ENCODE measurements at regions not wholly inside any gene's neighbourhood (a gene's known extent, or its start where the extent isn't known, plus 50 kb on each side); places are given as distances from the start of the nearest gene placed in this dataset.

DNA sequence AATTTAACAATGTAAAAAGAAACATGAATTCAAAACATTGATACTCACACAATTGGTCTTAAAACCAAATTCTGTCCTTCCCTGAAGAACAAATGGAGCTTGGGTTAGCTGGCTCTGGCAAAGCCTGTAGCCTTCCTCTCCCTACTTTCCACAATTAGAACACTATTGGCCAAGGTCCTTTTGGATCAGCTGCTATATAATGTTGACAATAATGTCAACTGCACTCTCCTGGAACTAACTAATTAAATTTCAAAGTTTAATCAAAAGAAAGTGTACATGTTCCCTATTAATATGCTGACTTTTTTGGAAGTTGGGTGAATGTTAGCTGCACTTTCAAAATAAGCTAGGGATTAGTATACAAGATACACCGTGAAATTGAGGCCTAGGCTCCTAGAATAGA is 440.1 kb upstream of the NFE2L3 start:
- Histone ChIP-seq H3K27ac (ENCODE audit: low read length) (no peak overlapping the region), H4K20me1 (ENCODE audit: insufficient read depth, low read length) (no peaks in the 10 kb centered on the region), H3K79me2 (ENCODE audit: low read length) (no peaks in the 10 kb centered on the region), H3K27me3 (ENCODE audit: low read depth, low read length) (peaks cover 17% of the 10 kb centered on the region), H3K4me2 (ENCODE audit: low read length) (no peak overlapping the region), H3K36me3 (replicated peaks; ENCODE audit: low read depth, low read length) (no peaks in the 10 kb centered on the region), H3K9ac (ENCODE audit: low read length) (no peak overlapping the region), H3K4me1 (ENCODE audit: low read length) (no peaks in the 10 kb centered on the region), H3K4me3 (ENCODE audit: low read length) (no peak overlapping the region), H2AFZ (ENCODE audit: low read depth, low read length) (no peak overlapping the region), H3K9me3 (ENCODE audit: insufficient read depth, low read length) (no peaks in the 10 kb centered on the region)
- TF ChIP-seq EZH2phosphoT487 (IDR thresholded peaks at IDR 0.05; ENCODE audit: low read depth): no peak
- TF ChIP-seq, protein P1, sequence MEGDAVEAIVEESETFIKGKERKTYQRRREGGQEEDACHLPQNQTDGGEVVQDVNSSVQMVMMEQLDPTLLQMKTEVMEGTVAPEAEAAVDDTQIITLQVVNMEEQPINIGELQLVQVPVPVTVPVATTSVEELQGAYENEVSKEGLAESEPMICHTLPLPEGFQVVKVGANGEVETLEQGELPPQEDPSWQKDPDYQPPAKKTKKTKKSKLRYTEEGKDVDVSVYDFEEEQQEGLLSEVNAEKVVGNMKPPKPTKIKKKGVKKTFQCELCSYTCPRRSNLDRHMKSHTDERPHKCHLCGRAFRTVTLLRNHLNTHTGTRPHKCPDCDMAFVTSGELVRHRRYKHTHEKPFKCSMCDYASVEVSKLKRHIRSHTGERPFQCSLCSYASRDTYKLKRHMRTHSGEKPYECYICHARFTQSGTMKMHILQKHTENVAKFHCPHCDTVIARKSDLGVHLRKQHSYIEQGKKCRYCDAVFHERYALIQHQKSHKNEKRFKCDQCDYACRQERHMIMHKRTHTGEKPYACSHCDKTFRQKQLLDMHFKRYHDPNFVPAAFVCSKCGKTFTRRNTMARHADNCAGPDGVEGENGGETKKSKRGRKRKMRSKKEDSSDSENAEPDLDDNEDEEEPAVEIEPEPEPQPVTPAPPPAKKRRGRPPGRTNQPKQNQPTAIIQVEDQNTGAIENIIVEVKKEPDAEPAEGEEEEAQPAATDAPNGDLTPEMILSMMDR (IDR thresholded peaks at IDR 0.05; ENCODE audit: low read depth, low read length): no peak

DNA sequence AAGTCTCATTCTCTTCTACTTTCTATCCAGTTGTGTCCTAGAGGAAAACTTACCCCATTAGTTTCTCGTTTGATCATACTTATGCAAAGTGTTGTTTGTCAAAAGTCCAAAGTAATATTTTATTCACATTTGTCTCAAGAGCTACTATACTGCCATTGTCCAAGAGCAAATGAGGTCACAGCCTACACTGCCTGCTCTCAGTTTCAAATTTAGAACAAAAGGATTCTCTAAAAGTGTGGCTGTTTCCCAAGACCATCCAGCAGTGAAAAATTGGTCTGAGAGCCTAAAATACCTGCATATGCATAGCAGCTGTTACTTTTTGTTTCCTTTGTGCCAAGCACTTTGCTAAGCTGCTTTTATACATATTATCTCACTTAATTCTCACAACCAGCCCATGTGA is 439.5 kb upstream of the NFE2L3 start:
- no peak overlapping the region for H3K4me2 ChIP-seq (ENCODE audit: low read length)
- H3K4me3 ChIP-seq (ENCODE audit: low read length): no peak overlapping the region
- H3K27me3 ChIP-seq (ENCODE audit: low read depth, low read length): peaks cover 17% of the 10 kb centered on the region
- no peak for TF ChIP-seq EZH2phosphoT487 (IDR thresholded peaks at IDR 0.05; ENCODE audit: low read depth)
- TF ChIP-seq, protein P1 (IDR thresholded peaks at IDR 0.05; ENCODE audit: low read depth, low read length): no peak
- no peaks in the 10 kb centered on the region for H3K36me3 ChIP-seq (replicated peaks; ENCODE audit: low read depth, low read length)
- no peaks in the 10 kb centered on the region for H4K20me1 ChIP-seq (ENCODE audit: insufficient read depth, low read length)
- H3K4me1 ChIP-seq (ENCODE audit: low read length): no peaks in the 10 kb centered on the region
- no peak overlapping the region for H3K9ac ChIP-seq (ENCODE audit: low read length)
- H3K79me2 ChIP-seq (ENCODE audit: low read length): no peaks in the 10 kb centered on the region
- no peak overlapping the region for H2AFZ ChIP-seq (ENCODE audit: low read depth, low read length)
- no peak overlapping the region for H3K27ac ChIP-seq (ENCODE audit: low read length)
- H3K9me3 ChIP-seq (ENCODE audit: insufficient read depth, low read length): no peaks in the 10 kb centered on the region

DNA sequence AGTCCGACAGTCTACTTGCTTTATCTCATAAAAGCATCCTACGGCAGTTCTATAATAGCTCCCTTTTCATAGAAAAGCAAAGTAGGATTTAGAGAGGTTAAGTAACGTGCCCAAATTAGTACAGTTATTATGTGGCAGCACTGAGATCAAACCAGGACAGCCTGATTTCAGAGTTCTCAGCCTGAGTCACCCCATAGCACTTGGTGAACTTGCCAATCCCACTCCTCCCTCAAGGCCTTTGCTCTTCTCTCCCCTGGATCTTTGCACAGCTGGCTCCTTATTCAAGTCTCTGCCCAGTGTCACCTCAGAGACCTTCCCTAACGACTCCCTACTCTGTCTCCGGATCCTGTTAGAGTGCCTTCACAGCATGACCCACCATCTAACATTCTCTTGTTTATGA is 438.0 kb upstream of the NFE2L3 start:
- Histone ChIP-seq H3K27me3 (ENCODE audit: low read depth, low read length) (peaks cover 11% of the 10 kb centered on the region), H2AFZ (ENCODE audit: low read depth, low read length) (no peak overlapping the region), H3K4me1 (ENCODE audit: low read length) (no peaks in the 10 kb centered on the region), H3K9me3 (ENCODE audit: insufficient read depth, low read length) (no peaks in the 10 kb centered on the region), H3K79me2 (ENCODE audit: low read length) (no peaks in the 10 kb centered on the region), H3K4me2 (ENCODE audit: low read length) (no peak overlapping the region), H3K27ac (ENCODE audit: low read length) (no peak overlapping the region), H4K20me1 (ENCODE audit: insufficient read depth, low read length) (no peaks in the 10 kb centered on the region), H3K36me3 (replicated peaks; ENCODE audit: low read depth, low read length) (no peaks in the 10 kb centered on the region), H3K4me3 (ENCODE audit: low read length) (no peak overlapping the region), H3K9ac (ENCODE audit: low read length) (no peak overlapping the region)
- TF ChIP-seq, protein P1 (IDR thresholded peaks at IDR 0.05; ENCODE audit: low read depth, low read length): no peak
- no peak for TF ChIP-seq EZH2phosphoT487 (IDR thresholded peaks at IDR 0.05; ENCODE audit: low read depth)

DNA sequence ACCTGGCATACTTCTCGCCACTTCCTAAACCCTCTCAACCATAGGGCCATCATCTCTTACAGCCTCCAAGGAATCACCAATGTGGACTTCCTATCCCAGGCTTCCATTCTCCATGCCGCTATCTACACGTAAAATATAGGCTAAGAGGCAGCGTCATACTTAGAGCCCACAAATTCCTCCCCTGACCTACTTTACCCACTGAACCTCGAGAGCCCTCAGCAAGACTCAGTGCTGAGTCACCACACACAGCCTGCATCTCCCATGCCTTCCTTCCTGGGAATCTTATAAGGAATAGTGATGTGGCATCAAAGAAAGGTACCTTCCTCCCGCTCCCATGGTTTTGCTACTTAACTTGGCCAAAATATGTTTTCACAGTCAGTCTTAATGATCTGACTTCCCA is 435.6 kb upstream of the NFE2L3 start:
- no peak for TF ChIP-seq EZH2phosphoT487 (IDR thresholded peaks at IDR 0.05; ENCODE audit: low read depth)
- TF ChIP-seq, protein P1 (IDR thresholded peaks at IDR 0.05; ENCODE audit: low read depth, low read length): no peak
- no peaks in the 10 kb centered on the region for H4K20me1 ChIP-seq (ENCODE audit: insufficient read depth, low read length)

More for the DNA sequence above, 435.6 kb upstream of the NFE2L3 start:
- no peak overlapping the region for H3K4me2 ChIP-seq (ENCODE audit: low read length)
- H3K9ac ChIP-seq (ENCODE audit: low read length): no peak overlapping the region
- no peaks in the 10 kb centered on the region for H3K4me1 ChIP-seq (ENCODE audit: low read length)
- peaks cover 7% of the 10 kb centered on the region for H3K27me3 ChIP-seq (ENCODE audit: low read depth, low read length)
- no peaks in the 10 kb centered on the region for H3K36me3 ChIP-seq (replicated peaks; ENCODE audit: low read depth, low read length)
- H2AFZ ChIP-seq (ENCODE audit: low read depth, low read length): no peak overlapping the region
- H3K4me3 ChIP-seq (ENCODE audit: low read length): no peak overlapping the region
- no peak overlapping the region for H3K27ac ChIP-seq (ENCODE audit: low read length)
- no peaks in the 10 kb centered on the region for H3K9me3 ChIP-seq (ENCODE audit: insufficient read depth, low read length)
- H3K79me2 ChIP-seq (ENCODE audit: low read length): no peaks in the 10 kb centered on the region

Data from OCI-LY3 (cell line).